ENCODE measurements at regions not wholly inside any gene's neighbourhood (a gene's known extent, or its start where the extent isn't known, plus 50 kb on each side); places are given as distances from the start of the nearest gene placed in this dataset.

DNA sequence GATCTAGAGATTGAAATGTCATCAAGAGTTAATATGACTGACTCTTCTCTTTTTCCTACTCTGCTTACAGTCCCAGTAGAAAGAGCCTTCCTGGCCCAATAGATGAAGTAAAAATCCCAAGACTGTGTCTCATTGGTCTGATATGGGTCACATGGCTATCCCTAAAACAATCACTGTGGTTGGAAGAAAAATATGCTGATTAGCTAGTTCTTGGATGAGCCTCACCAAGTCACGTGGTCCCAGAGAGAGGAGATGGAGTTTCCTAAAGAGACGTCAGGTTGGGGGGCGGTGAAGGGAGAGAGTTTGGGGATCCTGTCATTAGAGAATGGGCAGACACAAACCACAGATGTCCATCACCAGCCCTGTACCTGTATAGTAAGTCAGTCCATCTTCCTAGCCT, 466.3 kb downstream of the HAPSTR1 start:
- no peak for DNase-seq (ENCODE audit: low read depth)

DNA sequence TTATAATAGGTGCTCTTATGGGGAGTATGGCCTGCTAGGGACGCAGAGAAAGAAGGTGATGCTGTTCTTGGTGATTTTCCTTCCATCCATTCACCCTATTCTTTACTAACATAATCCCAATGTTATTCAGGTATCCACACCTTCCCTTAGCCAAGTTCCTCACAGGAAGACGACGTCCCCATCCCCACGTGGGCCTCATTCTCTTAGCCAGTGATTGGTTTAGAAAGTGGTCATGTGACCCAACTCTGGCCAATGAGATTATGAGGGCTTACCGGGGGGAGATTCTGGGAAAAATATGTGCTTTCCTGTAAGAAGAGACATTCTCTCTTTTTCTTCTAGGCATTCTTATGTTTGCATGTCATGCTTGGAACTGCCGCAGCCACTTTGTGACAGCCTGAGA, 474.7 kb downstream of the HAPSTR1 start:
- DNase-seq (ENCODE audit: low read depth), result no peak

DNA sequence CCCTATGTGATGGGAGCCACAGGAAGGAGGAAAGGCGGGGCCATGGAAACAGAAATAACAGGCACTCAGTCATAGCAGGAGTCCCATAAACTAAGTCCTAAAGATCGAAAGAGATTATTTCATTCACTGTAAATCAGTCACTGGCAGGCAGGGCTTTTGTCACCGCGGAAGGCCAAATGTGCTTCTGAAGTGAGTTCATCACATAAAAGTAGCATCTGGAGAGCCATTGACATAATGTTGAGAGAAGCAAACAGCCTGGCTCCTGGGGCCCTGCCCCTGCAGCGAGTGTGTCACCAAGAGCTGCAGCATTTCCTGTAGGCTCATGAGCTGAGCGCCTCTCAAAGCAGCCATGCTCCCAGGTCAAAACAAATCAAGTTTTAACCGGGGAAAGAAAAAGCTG, 476.2 kb downstream of the HAPSTR1 start:
- DNase-seq (ENCODE audit: low read depth), result no peak

DNA sequence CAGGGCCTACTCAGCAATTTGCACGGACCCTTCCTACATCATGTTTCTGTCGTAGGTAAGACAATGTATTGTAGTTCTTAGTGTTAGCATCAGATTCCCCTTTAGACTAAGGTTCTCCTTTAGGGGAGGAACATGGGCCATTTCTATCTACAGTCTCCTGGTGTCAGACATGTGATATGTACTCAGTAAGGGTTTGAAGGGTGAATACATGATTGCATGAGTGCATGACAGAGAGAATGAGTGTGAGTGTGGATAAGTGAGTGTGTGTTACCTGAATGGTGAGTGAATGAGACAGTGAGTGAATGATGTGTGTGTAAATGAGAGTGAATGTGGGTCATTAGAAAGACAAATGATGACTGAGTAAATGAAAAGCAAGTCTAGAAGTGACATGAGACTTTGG, 476.8 kb downstream of the HAPSTR1 start:
- no peak for DNase-seq (ENCODE audit: low read depth)

DNA sequence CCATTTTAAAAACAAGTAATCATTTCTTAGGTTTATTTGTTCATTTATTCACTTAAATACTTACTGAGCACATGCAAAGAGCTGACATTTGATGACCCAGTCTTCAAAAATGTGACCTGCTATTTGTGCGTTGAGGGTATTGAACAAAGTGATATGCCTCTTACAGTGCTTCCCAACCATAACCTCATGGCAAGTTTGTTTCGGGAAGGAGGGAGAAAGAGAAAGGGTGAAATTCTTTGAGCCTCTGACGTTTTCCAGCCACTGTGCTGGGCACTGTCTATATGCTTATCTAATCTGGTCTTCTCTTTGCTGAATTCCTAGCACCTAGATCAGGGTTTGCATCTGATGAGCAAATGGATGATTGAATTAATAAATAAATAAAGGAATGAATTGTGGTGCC, 479.1 kb downstream of the HAPSTR1 start:
- DNase-seq (ENCODE audit: low read depth), result no peak

DNA sequence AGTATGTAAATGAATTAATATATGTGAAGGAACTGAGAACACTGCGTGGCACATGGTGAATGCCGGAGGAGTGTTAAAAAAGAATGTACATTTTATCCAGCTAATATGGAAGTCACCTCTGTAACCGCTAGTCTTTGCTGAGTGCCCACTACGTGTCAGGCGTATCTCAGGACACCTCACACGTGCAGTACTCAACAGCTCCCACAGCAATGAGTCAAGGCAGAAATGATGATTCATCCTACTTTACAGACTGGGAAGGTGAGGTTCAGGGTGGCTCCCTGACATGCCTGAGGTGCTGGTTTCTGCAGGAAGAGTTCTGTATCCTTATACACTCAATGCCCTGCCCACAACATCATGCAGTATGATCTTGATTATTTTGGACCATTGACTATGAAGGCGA, 487.0 kb downstream of the HAPSTR1 start:
- DNase-seq (ENCODE audit: low read depth), result no peak

DNA sequence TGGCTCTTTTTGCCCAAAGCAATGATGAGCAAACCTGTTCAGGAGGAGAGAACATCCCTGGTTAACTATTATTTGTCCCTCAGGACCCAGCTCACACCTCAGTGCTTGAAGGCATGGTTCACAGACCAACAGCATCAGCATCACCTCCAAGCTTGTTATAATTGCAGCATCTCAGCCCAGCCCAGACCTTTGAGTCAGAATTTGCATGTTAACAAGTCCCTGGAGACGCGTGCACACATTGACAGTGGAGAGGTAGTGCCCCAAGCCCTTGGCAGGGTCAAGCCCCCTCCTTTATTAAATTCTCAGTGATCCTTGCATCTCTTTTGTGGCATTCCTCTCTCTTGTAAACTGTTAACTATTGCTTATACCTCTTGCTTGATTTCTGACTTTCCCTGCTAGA, 488.6 kb downstream of the HAPSTR1 start:
- no peak for DNase-seq (ENCODE audit: low read depth)

DNA sequence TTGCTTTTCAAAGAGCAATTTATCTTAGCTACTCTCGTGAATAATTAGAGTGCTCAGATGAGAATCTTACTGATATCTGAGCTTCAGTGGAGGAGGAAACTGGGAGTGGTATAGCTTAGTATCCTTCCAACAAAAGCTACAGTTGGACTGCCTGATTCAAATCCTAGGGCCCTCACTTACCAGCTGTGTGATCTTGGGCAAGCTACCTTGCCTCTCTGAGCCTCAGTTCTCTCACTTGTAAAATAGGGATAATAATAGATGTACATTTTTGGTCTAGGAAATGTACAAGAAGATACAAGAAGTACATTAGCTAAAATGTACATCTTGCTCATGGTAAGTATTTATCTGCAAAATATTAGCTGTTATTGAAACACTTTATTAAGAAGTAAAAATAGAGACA, 502.0 kb downstream of the HAPSTR1 start:
- no peak for DNase-seq (ENCODE audit: low read depth)

DNA sequence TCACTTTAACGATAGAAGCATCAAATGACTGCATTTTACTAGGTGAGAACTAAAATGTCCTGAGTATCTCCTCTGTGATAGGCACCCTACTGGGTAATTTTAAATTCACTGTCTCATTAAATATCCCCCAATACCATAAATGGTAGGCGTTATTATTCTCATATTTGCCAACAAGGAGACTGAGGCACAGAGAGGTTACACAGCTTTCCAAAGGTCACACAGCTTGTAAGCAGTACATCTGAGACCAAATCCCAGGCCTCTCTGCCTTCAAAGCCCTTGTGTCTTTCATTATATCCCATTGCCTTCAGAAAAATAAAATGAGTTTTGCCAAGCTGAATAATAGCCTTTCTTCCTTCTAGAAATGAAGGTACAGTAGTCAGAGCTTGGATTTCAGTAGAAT, 502.6 kb downstream of the HAPSTR1 start:
- DNase-seq (ENCODE audit: low read depth), result no peak

DNA sequence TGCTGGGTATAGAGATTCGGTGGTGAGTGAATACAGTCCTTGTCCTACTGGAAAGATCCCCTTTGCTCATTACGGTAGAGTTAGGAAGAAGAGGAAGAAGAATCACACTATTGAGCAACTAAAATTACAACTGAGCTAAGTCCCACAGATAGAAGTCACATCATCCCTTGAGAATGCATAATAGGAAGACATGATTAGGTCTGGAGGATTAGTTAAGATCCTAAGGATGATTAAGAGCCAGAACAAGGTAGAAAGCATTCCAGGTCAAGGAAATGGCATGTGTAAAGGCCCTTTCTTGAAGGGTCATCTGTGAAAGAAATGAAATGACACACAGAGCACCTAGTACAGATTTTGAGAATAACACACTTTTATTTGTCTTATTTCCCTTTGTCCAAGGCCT, 503.5 kb downstream of the HAPSTR1 start:
- no peak for DNase-seq (ENCODE audit: low read depth)

DNA sequence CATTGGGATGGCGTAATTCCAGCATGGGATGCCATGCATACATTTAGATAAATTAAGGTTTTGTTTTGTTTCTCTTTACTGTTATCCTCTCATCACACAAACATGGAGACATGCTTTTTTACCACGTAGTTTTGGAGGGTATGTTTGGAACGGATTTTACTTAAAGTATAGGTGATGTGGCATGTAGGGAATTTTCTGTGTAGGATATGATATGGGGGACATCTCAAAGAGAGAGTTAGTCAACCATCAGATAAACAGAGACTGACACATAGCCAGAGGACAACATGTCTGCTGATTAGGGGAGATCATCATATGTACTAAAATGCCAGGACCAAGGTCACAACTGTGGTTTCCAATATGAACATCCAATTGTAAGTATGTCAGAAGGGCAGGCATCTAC, 503.9 kb downstream of the HAPSTR1 start:
- DNase-seq (ENCODE audit: low read depth), result no peak

DNA sequence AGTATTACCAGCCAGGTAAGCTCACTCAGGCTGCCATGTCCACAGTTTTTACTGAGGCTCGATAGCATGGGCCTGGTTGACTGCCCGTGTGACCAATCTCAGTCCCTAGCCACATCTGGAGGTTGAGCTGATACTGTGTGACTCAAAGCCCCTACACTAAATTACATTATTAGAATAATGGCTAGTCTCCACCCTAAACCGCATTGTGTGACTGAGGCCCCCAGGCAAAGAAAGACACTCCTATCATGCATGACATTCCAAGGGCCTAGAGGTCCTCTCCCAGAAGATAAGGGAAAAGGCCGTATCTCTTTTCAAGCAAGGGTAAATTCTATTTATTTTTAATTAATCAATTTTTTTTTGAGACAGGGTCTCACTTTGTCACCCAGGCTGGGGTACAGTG, 505.3 kb downstream of the HAPSTR1 start:
- DNase-seq (ENCODE audit: low read depth), result no peak

DNA sequence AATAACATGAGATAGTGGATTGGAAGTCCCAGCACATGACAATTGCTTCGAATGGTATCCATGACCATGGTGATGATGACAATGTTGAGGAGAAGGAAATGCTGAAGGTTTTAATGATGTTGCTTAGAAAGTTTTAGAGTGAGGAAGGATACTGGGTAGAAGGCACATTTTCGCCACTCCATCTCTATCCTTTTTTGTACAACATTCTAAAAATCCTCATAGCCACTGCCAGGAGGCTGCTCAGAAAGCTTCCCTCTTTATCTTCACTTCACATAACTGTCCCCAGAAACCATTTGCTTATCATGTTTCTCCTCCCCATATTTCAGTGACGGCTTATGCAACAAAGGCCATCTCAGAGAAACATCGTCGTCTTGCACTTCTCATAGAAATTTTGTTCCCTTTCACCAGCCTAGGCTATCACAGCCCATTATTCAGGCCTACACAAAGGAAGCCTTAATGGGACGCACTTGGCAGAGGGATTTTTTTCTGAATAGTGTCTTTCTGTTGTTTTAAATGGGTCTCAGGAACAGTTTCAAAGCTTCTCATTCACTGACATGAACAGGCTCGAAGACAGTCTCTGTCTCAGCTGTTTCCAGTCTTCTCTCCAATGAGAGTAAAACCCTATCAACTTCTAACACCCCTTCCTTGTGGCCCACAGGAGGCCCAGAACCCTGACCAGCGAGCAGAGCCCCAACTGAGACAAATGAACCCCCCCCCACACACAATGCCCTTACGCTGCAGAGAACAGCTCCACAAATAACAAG, 506.7 kb downstream of the HAPSTR1 start:
- no peak for DNase-seq (ENCODE audit: low read depth)

DNA sequence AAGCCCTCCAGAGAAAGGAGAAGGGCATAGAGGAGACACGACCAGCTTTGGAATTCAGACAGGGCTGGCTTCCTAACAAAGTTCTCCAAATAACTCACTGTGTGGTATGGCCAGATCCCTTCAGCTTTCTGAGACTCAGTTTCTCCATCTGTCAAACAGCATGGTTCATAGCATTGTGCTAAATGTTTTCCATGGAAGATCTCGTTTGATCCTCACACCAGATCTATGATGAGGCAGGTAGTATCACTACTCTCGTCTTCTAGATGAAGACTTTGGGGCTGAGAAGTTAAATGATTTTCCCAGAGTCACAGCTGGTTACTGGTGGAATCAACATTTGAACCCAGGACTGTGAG, 507.3 kb downstream of the HAPSTR1 start:
- no peak for DNase-seq (ENCODE audit: low read depth)

DNA sequence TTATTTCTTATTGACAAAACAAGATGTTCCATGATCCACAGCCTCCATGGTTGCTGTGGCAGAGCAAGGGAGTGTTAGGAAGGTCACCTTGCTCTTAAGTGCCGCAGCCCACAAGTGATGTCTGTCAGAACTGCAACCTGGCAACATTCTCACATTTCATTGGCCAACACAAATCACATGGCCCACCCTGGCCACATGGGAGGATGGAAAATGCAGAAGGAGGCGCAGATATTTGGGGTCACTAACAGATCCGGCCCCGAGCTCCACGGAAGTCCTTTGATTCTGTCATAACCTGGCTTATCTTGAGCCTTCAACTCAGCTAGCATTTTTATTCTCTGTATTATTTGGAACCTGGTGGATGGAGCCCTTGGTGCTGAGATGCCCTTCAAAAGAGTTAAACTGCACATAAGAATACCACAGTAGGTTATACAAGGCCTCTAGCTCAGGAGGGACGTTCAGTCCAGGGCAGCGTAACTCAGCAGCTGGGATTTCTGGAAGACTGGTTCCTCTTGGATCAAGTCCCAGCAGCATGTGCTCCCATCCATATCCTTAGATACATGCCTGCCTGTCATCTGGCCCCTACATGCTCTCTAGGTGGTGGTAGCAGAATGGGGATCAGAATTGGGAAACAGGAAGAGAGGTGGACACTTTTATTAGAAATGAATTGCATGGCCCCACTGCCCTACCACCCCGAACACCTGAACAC, 508.1 kb downstream of the HAPSTR1 start:
- no peak for DNase-seq (ENCODE audit: low read depth)

DNA sequence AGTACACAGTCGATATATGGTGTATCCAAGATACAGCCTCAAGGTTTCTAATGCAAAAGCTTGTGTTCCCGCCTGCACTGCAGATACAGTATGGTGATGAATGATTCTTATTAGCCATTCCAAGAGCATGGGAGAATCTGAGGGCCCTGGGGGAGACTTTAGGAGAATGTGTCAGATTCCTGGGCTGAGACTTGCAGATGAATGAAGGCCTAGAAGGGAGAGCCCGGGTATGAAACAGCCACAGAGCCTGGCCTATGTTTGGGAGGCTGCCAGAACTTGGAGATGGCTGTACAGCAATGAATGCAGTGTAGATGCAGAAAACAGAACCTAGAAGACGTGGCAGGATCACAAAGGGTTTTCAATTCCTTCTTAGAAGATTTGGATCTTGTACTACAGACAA, 510.7 kb downstream of the HAPSTR1 start:
- DNase-seq (ENCODE audit: low read depth), result no peak

DNA sequence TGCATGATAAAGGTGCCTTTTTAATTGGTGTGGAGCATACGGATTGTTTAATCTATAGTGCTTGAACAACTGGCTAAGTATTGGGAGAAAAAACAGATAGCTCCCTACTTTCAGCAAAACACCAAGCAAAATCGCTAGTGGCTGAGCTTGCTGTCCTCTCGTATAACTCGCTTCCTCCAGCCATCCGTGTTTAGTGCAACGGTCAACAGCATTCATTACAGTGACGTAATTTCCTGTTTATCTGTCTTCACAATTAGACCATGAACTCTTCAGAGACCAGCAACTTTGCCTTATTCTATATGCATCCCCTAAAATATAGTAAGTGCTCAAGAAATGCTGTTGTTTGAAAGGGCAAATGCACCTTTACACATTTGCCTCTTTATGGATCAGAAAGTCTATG, 511.9 kb downstream of the HAPSTR1 start:
- DNase-seq (ENCODE audit: low read depth), result no peak

DNA sequence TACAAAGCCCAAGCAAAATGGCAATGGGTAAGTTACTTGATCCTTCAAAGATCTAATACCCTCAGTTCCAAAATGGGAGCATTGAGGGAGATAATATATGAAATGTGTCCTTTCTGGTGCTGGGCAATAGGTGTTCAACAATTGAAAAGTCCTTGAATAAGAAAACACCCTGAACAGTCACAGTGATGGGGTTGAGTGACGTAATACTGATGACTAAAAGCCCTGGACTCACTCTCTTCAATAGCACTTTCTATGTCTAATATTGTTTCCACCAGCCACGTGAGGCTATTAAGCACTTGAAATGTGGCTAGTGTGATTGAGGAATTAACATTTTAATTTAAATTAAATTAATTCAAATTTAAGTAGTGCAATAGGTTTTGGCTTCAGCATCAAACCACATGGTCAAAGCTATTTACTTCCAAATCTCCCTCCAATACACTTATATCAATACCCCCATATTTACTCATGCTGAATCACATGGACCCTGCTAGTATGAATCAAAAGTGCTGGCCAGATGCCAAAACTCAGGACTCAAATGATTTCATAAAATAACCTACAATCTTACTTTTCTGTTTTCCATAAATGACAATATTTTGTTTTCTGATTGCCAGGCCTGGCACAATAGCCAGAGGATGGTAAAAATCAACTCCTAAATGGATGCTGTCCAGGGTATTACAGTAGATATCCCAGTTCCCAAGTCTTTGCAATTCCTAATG, 516.2 kb downstream of the HAPSTR1 start:
- peak; percentile 49 for DNase-seq (ENCODE audit: low read depth)

DNA sequence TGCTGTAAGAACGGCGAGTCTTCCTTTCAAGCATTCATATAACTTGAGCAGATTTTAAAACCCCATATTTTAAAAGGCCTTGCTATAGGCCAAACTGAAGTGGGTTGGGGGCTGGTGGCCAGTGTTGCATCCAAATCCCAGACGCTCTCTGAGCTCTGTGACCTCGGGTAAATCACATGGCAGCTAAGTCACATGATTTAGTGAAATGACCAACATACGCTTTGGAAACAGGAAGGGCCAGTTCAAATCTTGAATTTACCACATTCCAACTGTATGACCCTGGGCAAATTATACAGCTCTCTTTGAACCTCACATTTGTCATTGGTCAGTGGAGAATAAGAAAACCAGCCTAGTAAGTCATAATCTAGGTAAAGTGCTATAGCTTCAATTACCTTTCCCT, 519.3 kb downstream of the HAPSTR1 start:
- no peak for DNase-seq (ENCODE audit: low read depth)

DNA sequence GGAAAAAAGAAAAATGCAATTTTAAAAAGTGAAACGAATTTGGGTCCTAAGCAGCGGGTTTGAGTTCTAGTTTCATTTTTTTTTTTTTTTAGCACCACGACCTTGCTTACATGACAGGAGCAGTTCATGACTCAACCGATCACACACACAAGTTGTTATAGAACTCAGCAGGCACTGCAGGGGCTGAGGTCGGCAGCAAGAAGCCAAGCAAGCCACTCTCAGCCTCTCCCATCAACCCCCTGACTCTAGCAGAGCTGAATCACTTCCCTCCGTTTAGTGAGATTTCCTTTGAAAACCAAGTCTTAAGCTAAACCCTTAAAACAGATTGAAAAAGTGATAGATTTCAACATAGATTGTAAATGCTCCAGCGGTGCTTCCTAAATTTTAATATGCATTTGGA, 520.8 kb downstream of the HAPSTR1 start:
- peak; percentile 81 for DNase-seq (ENCODE audit: low read depth)

DNA sequence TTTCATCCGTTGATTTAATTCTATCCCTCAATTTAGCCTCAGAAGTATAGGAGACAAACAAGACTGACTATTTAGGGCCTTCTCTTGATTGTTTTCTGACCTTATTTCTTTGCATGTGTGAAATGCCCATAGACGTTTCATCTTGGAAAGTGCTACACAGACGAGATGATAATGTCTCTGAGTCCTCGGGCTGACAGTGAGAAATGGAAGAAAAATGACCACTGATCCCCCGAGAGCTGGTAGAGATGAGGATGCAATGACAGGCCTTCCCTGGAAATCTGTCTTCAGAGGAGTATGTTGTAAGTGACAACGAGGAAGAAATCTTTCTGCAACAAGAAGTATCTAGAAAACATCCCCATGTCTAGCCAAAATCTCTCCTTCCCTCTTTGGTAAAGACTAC, 522.9 kb downstream of the HAPSTR1 start:
- no peak for DNase-seq (ENCODE audit: low read depth)

DNA sequence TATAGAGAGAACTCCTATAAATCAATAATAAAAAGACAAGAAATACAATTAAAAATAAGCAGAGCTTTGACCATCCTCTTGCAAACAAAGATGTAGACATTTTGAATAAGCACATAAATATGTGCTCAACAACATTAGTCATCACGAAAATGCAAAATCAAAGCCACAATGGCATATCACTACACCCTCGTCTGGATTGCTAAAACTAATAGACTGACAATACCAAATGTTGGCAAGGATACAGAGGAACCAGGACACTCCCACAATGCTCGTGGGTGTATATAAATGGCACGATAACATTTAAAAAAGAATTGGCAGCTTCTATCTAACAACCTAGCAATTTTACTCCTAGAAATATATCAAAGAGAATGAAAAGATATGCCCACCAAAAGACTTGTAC, 530.8 kb downstream of the HAPSTR1 start:
- DNase-seq (ENCODE audit: low read depth), result no peak

DNA sequence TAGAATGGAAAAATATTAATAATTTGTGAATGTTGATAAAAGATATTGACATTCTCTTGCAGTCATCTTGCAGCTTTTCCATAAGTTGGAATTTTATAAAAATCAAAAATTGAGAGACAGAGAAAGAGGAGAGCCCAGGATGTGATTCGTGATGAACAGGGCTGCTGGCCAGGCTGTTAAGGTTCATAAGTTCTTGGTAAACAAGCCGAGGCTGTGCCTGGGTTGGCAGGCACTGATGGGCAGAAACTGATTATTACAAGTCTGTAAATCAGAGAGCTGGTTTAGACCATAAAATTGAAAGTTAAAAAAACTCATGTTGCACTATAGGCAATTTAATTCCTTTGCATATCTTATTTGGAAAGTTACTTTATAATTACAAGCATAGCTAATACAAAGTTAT, 533.7 kb downstream of the HAPSTR1 start:
- no peak for DNase-seq (ENCODE audit: low read depth)

Data from HT1080 (cell line).